Tibial artery (tissue), 4 donors: ENCODE measurements at regions not wholly inside any gene's neighbourhood (a gene's known extent, or its start where the extent isn't known, plus 50 kb on each side); places are given as distances from the start of the nearest gene placed in this dataset.

Experiments
- DNase-seq, 2 donors: peaks; one replicate each; pipeline ENCODE4 v3.0.0-alpha.2; 2019
- H3K27ac ChIP-seq, 2 donors: fragments of 200-600 bp; sonication (generic) in 1 of 2; 1 replicate in 1 of 2; 2 replicates in 1 of 2; pipeline ENCODE4 v1.5.1; 2018 to 2019; ENCODE audit warnings: mild to moderate bottlenecking in 1 of 2
- H3K27me3 ChIP-seq, 2 donors: fragments of 200-600 bp; sonication (generic) in 1 of 2; one replicate each; pipeline versions ENCODE4 v1.5.1 to v1.6.0; 2016 to 2019
- H3K36me3 ChIP-seq, 3 donors: fragments of 200-600 bp; sonication (generic) in 2 of 3; one replicate each; pipeline ENCODE4 v1.5.1; 2016 to 2019; ENCODE audit warnings: mild to moderate bottlenecking in 2 of 3
- H3K4me1 ChIP-seq, 4 donors: fragments of 200-600 bp; sonication (generic) in 2 of 4; 1 replicate in 3 of 4; 2 replicates in 1 of 4; pipeline ENCODE4 v1.5.1; 2016 to 2019
- H3K4me3 ChIP-seq, 2 donors: fragments of 200-600 bp; sonication (generic) in 1 of 2; 1 replicate in 1 of 2; 2 replicates in 1 of 2; pipeline ENCODE4 v1.5.1; 2018 to 2019; ENCODE audit warnings: mild to moderate bottlenecking in 2 of 2
- H3K9me3 ChIP-seq, 3 donors: fragments of 200-600 bp; sonication (generic) in 1 of 3; one replicate each; pipeline ENCODE4 v1.5.1; 2016 to 2019
- CTCF ChIP-seq, 2 experiments: fragments of 200-600 bp in 1 of 2; fragments of 450-650 bp in 1 of 2; IDR thresholded peaks; one replicate each; pipeline ENCODE4 v1.5.1; 2017 to 2019; ENCODE audit warnings: antibody characterized with exemption in 2 of 2, mild to moderate bottlenecking in 1 of 2, moderate library complexity in 1 of 2
- intact Hi-C: fragments of 100-400 bp; cut with DNase I; formaldehyde crosslinking; loops from one replicate; pipeline ENCODE4 v1.15.0; 2023; ENCODE audit warnings: low total_unique reads

GRCh38 chr4:124768596-124769365, 56.2 kb upstream of the ANKRD50 start:
- no peak for TF ChIP-seq CTCF (IDR thresholded peaks at IDR 0.05)
- Histone ChIP-seq H3K4me3 (no peak overlapping the region), H3K27ac (no peak overlapping the region), H3K4me1 (peaks cover 0 to 6% (median 0%) of the 10 kb centered on the region in 4 donors), H3K27me3 (no peaks in the 10 kb centered on the region), H3K36me3 (no peaks in the 10 kb centered on the region), H3K9me3 (peaks cover 0 to 5% (median 0%) of the 10 kb centered on the region in 3 donors)
- intact Hi-C loops = no loop called here
- no peak for DNase-seq

GRCh38 chr4:124762956-124763355, 50.4 kb upstream of the ANKRD50 start:
- Histone ChIP-seq H3K9me3 (no peaks in the 10 kb centered on the region), H3K27ac (no peak overlapping the region)
- TF ChIP-seq CTCF (IDR thresholded peaks at IDR 0.05) = no peak

More at GRCh38 chr4:124762956-124763355, 50.4 kb upstream of the ANKRD50 start:
- DNase-seq = no peak
- intact Hi-C loops = no loop called here
- H3K27me3 ChIP-seq = no peaks in the 10 kb centered on the region
- H3K4me1 ChIP-seq = no peaks in the 10 kb centered on the region
- H3K4me3 ChIP-seq = no peak overlapping the region
- no peaks in the 10 kb centered on the region for H3K36me3 ChIP-seq
